GM21423 (cell line): ENCODE measurements at regions not wholly inside any gene's neighbourhood (a gene's known extent, or its start where the extent isn't known, plus 50 kb on each side); places are given as distances from the start of the nearest gene placed in this dataset.
"Not testable (repeated sequence)": the region's sequence is repeated elsewhere in the genome, so short reads cannot be mapped to it uniquely, and the experiment has no call there.

Source experiments
- ATAC-seq: cut with Tn5 transposase; IDR thresholded peaks from one replicate; pipeline ENCODE4 v1.9.1; 2021; ENCODE audit warnings: mild to moderate bottlenecking, moderate library complexity; ENCODE audit not compliant: unreplicated experiment

DNA sequence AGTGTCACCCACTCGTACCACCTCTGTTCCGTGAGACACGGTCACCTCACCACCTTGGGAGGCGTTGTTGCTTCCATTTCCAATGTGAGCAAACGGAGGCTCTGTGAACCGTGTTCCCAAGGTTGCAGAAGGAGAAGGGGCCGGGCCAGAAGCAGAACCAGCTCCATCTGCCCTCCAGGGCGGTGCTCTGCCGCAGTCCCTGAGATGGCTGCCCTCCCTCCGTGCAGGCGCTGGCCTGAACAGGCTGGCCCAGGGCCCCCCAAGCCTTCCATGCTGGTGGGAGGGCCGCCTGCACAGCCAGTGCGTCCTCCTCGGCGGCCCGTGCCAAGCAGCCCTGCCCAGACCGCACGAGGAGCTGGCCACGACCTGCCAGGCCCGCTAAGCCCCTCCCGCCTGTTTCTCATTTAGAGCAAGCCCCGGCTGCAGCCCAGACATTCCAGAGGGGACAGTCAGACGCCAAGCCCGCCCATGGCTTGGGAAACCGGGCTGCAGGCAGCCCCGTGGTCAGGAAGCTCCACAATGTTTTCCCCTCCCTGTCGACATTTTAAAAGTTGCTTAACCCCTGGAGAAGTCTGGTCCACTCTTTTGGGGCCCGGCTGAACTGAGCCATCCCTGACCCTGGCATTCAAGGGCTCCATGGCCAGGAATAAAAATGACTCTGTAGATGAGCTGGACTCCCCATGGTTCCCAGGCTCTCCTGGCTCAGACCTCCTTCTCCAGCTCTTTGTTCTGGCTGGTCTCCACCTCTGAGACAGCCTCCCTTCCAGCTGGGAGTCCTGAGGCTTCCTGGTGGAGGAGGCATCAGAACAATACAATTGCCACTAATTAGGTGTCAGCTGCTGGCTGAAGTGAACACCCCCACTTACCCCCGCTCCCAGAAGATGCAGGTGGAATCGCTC, 236.0 kb downstream of the BCL11B start:
- ATAC-seq: no peak

DNA sequence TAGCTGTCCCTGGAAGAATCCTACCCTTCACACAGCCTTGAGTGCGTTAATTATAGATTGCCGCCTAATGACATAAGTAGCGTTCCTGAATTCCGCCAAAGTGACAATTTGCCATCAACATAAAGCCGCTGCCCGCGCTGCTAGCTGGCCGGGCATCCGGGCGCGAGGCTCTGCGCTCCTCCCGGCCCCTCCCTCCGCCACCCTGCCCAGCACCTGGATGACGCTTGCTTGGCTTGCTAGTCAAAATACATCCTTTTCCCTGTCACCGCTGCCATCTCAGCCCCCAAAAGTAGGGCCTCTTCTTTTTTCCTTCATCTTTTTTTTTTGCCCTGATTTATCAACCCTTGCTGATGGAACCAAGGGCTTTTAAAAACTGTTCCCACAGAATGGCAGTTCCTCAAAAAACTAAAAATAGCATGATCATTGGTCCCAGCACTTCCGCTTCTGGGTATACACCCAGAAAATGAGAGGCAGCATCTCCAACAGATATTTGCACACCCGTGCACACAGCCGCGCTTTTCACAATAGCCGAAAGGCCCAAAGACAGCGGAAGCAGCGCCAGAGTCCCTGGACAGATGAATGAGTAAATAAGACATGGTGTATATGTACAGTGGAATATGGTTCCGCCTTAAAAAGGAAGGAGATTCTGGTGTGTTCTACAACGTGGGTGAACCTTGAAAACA, 235.2 kb downstream of the BCL11B start:
- no peak for ATAC-seq

DNA sequence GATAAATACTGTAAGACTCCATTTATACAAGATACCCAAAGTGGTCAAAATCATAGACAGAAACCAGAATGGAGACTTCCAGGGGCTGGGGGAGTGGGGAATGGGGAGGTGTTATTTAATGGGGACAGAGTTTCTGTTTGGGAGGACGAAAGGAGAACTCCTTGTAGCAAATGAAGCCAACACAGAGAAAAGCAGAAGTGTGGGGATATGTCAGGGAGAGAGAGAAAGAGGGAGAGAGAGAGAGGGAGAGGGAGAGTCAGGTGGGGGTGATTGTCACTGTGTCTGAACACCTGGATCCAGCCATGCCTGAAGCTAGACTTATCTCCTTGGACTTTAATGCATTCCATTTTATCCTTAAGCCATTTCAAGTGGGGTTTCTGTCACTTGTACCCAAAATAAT, 234.7 kb downstream of the BCL11B start:
- ATAC-seq: not testable (repeated sequence)

DNA sequence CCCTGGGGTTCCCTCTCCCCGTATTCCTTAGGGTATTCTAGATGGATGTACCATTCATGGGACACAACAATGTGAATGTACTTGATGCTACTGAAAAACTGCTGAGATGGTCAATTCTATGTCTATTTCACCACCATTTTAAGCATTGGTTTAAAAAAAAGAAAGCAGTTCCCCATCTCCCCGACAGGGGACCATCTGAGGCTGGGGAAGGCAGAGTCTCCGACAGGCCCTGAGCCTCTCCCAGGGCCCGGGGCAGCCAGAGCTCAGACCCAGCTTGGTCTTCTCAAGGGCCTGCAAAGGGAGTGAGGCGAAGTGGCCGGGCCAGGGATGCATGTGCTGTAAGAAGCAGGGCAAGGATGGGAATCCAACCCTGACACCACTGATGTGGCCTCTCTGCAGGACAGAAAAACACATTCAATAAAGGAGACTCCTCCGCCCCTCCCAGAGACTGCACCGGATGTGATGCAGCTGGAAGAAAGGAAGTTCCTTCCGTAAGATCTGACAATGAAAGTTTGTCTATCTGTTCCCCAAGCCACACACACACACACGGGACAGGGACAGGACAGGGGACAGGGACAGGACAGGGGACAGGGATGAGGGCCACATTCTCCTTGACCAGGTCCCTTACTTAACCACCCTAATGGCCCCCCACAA, 234.1 kb downstream of the BCL11B start:
- no peak for ATAC-seq

DNA sequence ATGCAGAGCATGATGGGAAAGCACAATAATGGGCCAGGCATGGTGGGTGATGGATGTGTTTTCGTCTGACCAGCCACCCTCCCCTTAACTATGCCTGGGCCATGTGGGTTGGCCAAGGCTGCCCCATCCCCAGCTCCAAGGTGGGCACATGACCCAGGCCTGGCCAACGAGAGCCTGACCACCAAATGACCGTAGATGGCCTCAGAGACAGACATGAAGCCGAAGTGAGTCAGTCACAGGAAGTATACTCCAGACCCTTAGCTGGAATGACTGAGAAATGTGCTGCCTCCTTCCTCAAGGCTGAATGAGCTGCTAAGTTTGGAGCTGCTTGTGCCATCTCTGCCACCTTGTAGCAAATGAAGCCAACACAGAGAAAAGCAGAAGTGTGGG, 233.6 kb downstream of the BCL11B start:
- ATAC-seq: no peak

DNA sequence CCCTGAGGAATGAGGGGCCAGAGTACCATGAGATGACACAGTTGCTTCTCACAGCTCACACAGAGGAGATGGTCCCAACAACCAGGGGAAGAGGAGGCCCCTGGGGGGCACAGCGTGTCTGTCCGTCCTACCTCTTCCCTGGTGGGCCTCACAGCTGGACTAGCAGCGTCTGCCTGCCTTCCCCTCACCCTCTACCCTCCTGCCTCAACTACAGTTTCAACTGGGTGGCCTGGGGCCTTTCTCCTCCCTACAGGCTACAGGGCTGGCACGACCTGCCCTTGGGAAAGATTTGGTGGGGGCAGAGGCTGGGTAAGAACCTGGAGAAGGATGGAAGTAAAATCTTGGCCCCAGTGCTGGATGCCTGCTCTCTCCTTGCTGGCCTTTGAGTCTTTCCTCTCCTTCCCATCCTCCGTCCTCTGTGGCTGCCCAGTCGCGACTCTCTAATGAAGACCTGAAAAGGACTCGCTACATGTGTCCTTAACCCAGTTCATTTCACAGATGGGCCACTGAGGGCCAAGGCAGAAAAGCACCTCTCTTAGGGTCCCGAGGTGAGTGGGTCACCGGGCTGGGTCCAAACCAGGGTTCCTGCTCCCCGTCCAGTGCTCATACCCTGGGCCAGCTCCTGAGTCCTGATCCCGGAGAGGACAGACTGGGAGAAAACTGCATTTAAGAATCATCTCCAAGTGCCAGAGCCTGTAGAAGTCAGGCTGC, 232.5 kb downstream of the BCL11B start:
- no peak for ATAC-seq

DNA sequence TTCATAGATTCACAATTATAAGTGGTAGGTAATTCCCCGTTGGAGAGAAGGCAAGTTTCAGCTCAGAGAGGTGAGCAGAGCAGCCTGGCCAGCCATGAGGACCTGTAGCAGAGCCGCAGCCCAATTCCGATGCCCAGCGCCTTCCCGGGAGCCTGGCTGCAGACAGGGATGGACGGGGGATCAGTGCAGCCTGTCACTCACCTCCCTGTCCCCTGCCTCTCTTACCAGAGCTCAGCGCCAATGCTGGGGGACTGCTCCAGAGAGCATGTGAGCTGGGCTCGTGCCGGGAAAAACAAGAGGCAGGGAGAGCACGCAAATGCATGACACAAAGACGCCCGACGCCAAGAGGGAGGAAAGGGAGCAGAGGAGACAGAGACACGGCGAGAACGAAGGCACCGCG, 231.9 kb downstream of the BCL11B start:
- ATAC-seq: no peak

DNA sequence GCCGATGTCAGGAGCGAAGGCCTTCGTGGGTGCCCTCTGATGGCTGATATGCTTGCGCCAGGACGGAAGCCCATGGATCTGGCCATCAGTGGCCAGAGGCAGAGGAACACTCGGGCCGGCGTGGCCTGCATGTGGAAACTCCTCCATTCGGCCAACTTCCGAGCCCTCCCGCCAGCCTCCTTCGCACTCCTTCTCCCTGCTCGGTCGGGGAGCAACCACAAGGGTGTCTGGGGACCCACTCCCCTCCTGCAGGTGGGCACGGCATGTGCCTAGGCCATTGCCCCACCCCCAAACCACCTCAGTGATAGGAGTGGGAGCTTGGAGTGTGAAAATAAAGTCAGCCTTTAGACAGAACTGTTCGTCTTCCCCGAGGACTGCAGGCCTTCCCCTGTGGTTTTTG, 231.3 kb downstream of the BCL11B start:
- ATAC-seq: no peak

DNA sequence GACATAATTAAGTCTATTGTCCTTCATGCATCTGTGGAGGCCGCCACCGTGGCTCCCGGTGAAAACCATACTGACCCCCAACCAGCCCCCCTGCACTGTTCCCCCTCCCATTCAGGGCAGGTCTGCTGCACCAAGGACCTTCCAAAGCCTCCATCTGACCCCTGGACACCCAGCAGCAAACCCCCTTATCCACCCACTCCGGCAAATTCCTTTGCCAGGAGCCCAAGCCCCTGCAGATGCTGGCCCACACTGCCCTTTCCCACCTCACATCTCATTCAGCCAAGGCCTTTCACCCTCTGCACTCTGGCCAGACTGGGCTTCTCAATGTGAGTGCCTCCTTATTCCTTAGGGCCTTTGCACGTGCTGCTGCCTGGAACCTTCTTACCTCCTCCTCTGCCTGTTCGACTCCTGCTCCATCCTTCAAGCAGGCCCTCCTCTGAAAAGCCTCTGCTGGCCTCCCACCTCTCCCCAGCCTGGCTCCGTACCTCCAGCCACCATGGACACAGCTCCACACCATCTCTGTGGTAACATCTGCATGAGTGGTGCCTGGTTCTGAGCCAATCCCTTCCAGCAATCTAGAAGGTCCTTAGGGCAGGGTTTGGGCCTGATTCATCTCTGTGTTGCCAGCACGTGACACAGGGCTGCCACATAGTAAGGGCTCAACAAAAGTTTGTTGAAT, 230.7 kb downstream of the BCL11B start:
- no peak for ATAC-seq

DNA sequence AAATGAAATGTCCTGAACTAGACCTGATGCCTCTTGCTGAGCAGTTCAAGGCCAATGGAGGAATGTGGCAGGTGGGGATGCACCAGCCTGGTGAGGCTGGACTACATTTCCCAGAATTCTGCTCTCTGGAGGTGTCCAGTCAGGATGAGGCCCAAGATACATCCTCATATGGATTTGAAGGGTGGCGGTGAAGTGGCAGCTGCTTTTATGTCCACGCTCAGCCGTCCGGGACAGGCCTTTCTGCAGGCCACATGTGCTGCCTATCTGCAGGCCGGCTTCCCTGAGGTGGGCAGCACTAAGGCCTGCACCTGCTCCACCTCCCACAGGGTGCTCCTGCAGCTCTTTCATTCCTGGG, 230.2 kb downstream of the BCL11B start:
- no peak for ATAC-seq

DNA sequence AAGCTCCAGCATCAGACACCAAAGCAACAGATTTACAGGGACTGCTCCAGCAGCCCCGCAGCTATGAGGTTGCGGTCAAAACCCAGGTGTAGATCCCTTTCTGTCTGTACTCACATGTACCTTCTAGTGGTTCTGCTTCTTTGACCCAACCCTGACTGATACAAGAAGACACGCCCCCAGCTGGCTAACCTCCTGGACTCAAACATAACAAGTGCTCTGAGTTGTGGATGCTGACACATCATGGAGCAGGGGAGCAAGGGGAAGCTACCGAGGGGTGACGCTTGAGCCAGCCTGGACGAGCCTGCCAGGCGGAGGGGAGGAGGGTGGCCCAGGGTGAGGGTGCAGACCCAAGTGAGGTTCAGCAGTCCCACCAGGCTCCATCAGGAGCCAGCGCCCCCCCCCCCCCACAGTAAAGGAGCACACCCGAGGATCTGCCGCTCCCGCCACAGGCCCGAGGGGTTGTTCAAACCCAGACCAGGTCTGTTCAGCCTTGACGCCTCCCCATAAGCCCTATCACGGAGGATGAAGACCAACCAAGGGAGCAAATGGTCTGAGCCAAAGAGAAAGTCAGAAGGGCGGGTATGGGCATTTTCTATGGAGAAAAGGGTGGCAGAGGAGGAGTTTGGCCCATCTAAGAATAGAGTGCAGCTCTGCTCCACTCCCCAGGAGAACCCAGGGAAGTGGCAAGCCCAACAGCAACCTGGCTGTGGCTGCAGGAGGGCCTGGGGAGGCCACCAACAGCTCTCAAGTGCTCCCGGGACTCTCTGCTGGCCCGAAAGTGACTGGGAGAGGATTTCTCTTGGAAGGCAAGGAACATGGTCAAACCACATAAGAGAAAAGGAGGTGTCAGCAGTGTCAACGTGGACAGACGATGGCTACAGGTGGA, 229.4 kb downstream of the BCL11B start:
- no peak for ATAC-seq

DNA sequence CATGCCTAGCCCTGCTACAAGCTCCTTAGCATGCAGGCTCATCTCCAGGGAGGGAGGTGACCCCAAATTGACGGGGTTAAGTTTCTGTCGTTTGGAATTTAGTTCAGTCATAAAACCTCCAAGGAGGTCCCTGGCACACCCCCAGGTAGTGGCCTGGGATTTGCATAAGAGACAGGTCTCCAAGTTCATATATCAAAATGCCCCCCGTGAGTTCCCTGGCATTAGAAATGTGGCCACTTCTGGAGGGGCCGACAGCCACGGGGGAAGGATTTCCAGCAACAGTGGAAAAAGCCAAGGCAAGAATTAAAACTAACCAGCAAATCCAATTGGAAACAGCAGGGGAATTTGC, 228.8 kb downstream of the BCL11B start:
- ATAC-seq: no peak

DNA sequence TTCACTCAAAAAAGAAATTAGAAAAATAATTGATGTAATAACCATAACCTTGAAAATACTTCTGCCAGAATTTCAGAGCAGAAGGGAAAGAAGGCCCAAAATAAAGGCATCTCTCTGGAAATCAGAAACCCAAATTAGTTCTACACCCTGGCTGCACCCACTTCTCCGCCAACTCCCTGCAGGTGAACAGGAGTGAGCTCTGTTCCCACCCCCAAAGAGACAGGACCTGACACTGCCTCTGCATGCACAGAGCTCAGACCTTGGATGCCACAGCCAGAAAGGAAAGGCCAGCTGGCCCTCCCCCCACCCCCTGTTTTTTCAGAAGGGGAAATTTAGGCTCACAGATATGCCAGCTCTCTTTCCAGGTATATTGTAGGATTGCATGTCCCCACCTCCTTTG, 228.2 kb downstream of the BCL11B start:
- ATAC-seq: no peak

DNA sequence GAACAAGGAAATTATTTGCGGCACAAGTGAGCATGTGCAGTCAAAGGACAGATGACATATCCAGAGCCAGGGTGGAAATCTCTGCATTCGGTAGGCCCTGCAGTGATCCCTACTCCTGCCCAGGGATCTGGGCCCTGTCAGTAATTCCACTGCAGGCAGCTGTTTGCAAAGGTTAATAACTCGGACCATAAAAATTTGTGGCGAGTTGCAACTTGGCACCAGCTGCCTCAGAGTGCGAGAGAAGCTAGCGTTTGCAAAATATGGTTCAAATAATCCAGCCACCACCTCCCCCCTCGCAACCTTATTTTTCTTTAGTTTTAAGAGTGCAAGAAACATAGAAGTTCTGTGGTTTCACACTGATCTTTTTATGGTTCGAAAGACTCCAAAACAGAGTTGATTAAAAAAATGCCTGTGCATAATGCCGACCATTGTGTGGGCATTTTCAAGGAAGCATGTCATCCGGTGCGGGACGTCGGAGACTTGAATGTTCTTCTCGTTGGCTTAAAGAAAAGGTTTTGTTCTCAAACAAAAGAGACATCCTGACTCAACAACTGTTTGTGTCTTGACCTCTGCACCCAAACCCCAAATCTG, 224.5 kb downstream of the BCL11B start:
- no peak for ATAC-seq

DNA sequence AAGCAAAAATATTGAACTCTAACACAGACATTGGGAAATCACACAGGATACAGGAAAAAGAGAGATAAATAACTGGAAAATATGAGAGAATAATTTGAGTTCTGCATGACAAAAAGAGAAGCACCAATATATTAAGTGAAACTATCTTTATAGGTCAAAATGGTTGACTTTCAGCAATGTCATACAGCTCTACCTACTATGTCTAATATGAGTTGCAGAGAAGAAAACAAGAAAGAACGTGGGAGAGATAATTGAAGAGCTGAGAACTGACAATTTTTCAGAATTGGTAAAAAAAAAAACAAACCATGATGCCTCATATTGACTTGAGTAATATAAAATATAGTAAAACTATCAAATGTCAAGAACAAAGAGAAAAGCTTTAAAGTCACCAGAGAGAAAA, 221.7 kb downstream of the BCL11B start:
- no peak for ATAC-seq

DNA sequence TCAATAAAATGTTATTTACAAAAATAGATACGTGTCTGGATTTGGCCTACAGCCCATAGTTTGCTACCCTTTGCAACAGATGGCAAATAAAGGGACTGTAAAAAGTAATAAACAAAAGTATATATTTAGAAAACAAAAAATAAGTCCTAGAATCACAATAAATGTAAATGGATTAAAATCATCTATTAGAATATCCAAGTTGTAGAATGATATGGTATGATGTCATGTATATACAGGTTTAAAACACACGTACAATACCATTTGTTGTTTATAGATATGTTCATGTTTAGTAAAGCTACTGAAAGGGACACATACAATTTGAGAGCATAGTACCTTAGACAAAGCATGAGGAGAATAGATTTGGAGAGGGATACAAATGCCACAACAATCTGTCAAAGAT, 219.5 kb downstream of the BCL11B start:
- no peak for ATAC-seq

DNA sequence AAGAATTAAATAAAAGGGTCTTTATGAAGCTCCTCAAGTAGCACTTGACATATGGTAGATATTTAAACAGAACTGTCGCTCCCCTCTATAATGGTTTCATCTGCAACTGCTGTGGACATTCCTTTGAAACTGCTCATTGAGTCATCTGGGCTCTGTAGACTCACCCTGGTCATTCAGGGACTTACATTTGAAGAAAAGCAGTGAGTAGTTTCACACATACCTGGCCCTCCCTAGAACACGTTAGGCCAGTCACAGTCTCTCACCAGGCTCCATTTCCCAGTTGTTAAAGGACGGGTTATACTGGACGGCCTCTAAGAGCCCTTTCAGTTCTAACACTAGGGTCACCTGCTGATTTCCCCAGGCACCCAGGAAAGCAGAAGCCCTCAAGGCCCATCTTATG, 217.0 kb downstream of the BCL11B start:
- no peak for ATAC-seq

DNA sequence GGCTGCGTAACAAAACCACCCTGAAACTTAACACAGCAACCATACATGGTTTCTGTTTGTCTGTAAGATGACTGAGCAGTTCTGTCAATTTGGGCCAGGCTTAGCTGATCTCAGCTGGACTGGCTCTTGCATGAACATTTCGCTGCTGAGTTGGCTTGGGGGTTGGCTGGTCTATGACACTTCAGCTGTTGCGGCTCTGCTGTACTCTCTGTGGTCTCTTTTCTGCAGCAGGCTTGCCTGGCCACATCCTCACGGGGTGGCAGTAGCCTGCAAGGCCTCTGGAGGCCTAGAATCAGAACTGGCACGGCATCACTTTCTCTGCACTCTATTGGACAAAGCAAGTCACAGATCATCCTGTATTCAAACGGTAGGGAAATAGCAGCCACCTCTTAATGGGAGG, 216.2 kb downstream of the BCL11B start:
- ATAC-seq: no peak

DNA sequence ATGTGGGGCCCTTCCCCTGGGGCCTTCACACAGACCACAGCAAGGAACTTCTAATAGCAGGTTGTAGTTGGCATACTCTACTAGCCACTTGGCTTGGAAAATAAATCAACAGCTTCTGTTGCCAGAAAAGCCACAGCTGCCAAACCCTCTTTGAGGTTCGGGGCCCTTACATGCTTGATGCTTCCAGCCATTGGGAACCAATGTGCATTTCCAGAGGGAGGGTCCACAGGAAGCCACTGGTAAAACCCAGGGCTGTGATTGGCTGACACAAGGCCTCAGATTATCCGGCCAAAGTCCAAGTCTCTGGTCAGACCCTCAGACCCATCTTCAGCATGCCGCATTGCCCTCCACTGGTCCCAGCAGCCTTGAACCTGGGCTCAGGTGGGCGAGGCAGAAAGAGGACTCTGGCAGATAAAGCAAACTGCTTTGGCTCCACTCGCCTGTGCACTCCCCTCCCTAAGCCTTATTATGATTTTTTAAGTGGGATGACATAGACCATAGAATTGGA, 214.4 kb downstream of the BCL11B start:
- no peak for ATAC-seq
